SJSA1 (cell line): ENCODE measurements at regions not wholly inside any gene's neighbourhood (a gene's known extent, or its start where the extent isn't known, plus 50 kb on each side); places are given as distances from the start of the nearest gene placed in this dataset.

Experiments
- DNase-seq, 2 experiments: peaks; one replicate each; pipeline ENCODE4 v3.0.0-alpha.2; 2015 to 2020; ENCODE audit warnings: low spot score in 2 of 2, low read depth in 1 of 2
- H3K27ac ChIP-seq: fragments of 250-450 bp; sonication (Bioruptor Pico); 2 replicates; pipeline ENCODE4 v1.5.1; 2020; ENCODE audit warnings: mild to moderate bottlenecking, moderate library complexity
- H3K27me3 ChIP-seq: fragments of 250-450 bp; sonication (Bioruptor Pico); replicated peaks from 2 replicates; pipeline ENCODE4 v1.5.1; 2020; ENCODE audit warnings: mild to moderate bottlenecking, moderate library complexity
- H3K36me3 ChIP-seq: fragments of 250-450 bp; sonication (Bioruptor Pico); 2 replicates; pipeline ENCODE4 v1.5.1; 2020; ENCODE audit warnings: mild to moderate bottlenecking
- H3K4me1 ChIP-seq: fragments of 250-450 bp; sonication (Bioruptor Pico); replicated peaks from 2 replicates; pipeline ENCODE4 v1.6.1; 2021; ENCODE audit warnings: mild to moderate bottlenecking
- H3K4me3 ChIP-seq: fragments of 250-450 bp; sonication (Bioruptor Pico); 2 replicates; pipeline ENCODE4 v1.5.1; 2020; ENCODE audit warnings: mild to moderate bottlenecking
- H3K9me3 ChIP-seq: fragments of 250-450 bp; sonication (Bioruptor Pico); replicated peaks from 2 replicates; pipeline ENCODE4 v1.5.1; 2020; ENCODE audit warnings: mild to moderate bottlenecking

DNA sequence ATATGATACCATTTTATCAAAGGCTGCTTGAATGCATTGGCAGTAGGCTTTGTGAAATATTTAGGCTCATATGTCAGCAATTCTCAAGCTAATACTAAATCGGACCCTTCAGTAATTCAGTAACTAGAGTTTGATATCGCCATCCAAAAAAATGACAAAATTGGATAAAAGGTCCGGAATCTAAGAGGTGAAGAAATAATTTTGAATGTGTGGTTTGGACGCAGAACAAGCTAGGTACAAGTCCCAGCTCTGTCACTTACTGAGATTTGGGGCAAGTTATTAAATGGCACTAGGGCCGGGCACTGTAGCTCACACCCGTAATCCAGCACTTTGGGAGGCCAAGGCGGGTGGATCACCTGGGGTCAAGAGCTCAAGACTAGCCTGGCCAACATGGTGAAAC is 956.5 kb downstream of the CDH11 start:
- H3K27ac ChIP-seq: no peak overlapping the region
- H3K4me3 ChIP-seq: no peak overlapping the region
- H3K4me1 ChIP-seq: no peaks in the 10 kb centered on the region
- no peaks in the 10 kb centered on the region for H3K36me3 ChIP-seq
- no peak for DNase-seq
- H3K9me3 ChIP-seq: no peaks in the 10 kb centered on the region
- no peaks in the 10 kb centered on the region for H3K27me3 ChIP-seq

DNA sequence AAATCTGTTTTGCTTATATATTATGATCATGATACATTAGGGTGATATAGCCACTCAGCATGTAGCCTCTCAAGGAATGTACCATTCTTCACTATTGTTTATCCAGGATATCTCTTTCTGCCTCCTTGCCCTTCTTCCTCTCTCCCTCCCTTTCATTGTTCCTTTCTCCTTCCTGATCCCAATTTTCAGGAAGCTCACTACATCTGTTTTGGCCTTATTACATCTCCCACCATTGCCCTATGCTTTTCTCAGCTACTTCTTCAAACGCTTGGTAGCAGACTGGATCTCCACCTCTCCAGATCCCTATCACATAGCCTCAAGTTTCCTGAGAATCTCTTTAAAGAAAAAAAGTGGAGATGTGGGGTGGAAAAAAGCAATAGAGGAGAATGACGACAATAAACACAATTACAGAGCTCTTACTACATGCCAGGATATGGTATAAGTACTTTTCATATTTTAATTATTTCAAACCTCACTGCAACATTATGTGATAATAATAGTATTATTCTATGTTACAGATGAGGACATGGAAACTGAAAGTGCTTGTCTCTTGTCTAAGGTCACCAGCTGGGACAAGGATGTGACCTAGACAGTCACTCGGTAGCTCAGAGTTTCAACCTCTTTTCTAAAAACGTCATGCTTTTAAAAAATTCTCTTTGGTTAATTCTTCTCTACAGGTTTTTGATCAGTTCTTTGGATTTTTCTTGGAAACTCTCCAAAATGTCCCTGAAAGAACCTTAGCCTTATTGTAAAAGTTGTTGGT is 959.1 kb downstream of the CDH11 start:
- no peak for DNase-seq
- Histone ChIP-seq H3K4me1 (no peaks in the 10 kb centered on the region), H3K9me3 (no peaks in the 10 kb centered on the region), H3K36me3 (no peaks in the 10 kb centered on the region), H3K27ac (no peak overlapping the region), H3K27me3 (no peaks in the 10 kb centered on the region), H3K4me3 (no peak overlapping the region)

DNA sequence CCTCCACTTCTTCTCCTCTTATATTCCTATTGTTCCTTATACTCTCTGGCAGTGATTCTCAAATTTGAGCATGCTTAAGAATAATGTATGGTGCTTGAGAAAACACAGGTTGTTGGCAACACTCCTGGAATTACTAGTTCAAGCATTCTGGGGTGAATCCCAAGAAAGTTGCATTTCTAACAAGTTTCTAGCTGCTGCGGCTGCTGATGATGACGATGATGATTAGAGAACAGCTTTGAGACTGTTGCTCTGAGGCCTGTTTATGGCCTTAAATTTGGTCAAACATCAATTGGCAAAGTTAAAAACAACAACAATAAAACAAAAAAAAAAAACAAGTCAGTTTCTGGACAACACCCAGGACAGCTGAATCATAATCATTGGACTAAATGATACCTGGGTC is 961.9 kb downstream of the CDH11 start:
- Histone ChIP-seq H3K4me1 (no peaks in the 10 kb centered on the region), H3K4me3 (no peak overlapping the region), H3K9me3 (no peaks in the 10 kb centered on the region), H3K36me3 (no peaks in the 10 kb centered on the region), H3K27ac (no peak overlapping the region), H3K27me3 (no peaks in the 10 kb centered on the region)
- DNase-seq: no peak

DNA sequence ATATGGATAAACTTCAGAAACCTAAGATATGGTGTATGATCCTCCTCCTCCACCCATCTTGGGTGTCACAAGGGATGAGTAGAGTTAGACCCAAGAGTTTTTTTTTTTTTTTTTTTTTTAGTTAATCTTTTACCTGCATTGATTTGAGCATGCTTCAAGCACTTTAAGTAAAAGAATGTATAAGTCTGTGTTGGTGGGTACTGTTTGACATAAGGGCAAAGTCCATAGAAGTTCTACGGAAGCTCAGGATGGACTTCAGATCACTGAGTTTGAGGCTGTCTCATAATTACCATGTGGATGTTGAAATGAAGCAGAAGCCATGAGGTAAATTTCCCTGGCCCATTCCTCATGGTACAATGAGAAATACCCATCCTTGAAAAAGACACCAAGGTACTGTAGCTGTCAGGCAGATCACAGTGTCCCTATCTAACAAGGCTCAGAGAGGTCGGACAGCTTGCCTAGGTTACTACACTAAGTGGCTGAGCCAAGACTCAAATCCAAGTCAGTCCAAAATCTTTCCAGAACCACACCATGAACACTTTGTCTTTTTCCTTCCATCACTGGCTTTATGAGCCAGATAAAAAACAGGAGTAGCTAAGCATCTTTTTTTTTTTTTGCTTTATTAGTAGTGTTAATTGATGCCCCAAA is 962.8 kb downstream of the CDH11 start:
- no peaks in the 10 kb centered on the region for H3K36me3 ChIP-seq
- H3K4me3 ChIP-seq: no peak overlapping the region
- DNase-seq: no peak
- H3K9me3 ChIP-seq: no peaks in the 10 kb centered on the region
- no peaks in the 10 kb centered on the region for H3K4me1 ChIP-seq
- H3K27ac ChIP-seq: no peak overlapping the region
- 0 out of 2 replicates have a peak, but pooled peaks cover 3% of the 10 kb centered on the region for H3K27me3 ChIP-seq

DNA sequence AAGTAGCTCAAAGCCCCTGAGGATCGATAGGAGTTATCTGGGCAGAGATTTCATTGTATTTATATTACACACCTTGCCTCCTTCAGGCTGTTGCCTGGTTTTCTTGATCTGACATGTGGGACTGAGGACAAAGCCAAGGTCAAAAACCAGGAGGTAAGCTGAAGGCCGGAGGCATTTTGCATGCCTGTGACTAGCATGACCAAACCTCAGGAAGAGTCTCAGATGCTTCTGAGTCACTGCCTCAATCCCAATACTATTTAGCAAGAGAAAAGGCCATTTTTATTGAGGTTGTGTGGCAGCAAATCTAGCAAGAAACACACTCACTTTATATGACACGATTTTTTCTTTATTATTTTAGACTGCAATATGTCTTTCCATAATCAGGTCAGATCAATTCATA is 968.1 kb downstream of the CDH11 start:
- Histone ChIP-seq H3K36me3 (no peaks in the 10 kb centered on the region), H3K4me1 (no peaks in the 10 kb centered on the region), H3K4me3 (no peak overlapping the region), H3K9me3 (no peaks in the 10 kb centered on the region), H3K27me3 (0 out of 2 replicates have a peak, but pooled peaks cover 3% of the 10 kb centered on the region), H3K27ac (no peak overlapping the region)
- no peak for DNase-seq

DNA sequence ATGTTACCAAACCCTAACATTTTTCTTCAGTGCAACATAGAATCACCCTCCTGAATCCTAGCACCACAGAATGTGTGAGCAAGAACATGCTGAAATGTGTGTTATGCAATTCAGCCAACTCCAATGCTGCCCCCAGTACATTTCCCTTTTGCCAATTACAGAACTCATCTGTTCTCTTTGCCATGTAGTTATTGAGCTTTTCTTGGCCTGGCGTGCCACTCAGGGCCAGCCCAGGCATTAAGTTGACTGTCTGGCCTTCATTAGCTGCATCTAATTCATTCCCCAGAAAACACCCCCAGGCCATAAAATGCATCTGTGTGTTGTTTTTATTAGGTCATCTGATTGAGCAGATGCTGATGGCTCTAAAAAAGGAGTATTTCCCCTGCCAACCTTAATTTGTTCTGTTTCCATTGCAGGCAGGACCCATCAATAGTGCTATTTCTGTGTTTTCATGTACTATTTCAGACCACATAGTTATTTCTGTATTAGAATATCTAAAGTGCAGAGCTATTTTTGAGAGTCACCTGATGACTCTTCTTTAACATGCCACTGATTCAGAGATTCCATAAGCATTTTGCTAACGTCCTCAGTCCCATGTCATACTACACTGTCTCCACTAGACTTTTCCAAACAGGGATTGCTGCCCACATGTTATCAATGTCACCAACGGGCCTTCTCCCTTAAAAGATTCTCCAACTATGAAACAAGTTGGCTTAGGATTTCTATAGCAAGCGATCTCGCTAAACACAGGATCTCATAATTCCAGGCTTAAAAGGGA is 969.7 kb downstream of the CDH11 start:
- DNase-seq: no peak
- H3K27me3 ChIP-seq: 0 out of 2 replicates have a peak, but pooled peaks cover 3% of the 10 kb centered on the region
- H3K4me1 ChIP-seq: no peaks in the 10 kb centered on the region
- no peak overlapping the region for H3K27ac ChIP-seq
- no peak overlapping the region for H3K4me3 ChIP-seq
- no peaks in the 10 kb centered on the region for H3K9me3 ChIP-seq
- H3K36me3 ChIP-seq: no peaks in the 10 kb centered on the region

DNA sequence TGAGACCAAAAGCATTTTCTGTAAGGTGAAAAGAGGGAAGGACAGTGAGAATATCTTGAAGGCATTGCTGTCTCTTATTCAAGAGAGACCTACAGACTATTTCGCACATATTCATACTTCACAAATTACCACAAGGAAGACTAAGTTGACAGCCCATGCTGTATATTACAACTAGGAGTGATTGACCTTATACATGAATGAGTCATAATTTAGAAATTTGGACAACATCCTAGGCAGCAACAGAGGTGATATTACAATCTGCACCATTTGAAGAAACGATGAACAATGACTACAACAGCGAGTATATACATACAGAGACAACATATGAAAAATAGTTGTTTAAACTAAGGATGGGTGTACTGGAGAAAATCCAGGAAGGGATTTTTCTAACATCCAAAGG is 971.7 kb downstream of the CDH11 start:
- Histone ChIP-seq H3K27ac (no peak overlapping the region), H3K4me3 (no peak overlapping the region), H3K36me3 (no peaks in the 10 kb centered on the region), H3K27me3 (0 out of 2 replicates have a peak, but pooled peaks cover 3% of the 10 kb centered on the region), H3K4me1 (no peaks in the 10 kb centered on the region), H3K9me3 (no peaks in the 10 kb centered on the region)
- DNase-seq: no peak

DNA sequence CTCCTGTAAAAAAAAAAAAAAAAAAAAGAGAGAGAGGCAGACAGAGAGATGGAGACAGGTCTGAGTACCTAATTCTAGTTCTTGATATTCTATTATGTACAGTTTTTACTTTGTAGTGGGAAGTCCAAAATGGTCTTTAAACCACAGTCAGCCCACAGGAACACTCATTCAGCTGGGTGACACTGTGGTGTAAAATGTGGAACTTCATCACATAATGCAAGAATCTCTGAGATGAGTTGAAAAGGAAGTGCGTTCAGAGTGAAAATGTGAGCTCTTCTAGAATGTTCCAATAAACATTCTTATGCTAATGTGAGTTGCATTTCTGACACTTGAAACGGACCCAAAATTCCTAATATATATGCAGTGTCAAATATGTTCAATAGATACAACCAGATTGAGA is 972.1 kb downstream of the CDH11 start:
- Histone ChIP-seq H3K4me3 (no peak overlapping the region), H3K4me1 (no peaks in the 10 kb centered on the region), H3K27me3 (0 out of 2 replicates have a peak, but pooled peaks cover 3% of the 10 kb centered on the region), H3K9me3 (no peaks in the 10 kb centered on the region), H3K36me3 (no peaks in the 10 kb centered on the region), H3K27ac (no peak overlapping the region)
- no peak for DNase-seq

DNA sequence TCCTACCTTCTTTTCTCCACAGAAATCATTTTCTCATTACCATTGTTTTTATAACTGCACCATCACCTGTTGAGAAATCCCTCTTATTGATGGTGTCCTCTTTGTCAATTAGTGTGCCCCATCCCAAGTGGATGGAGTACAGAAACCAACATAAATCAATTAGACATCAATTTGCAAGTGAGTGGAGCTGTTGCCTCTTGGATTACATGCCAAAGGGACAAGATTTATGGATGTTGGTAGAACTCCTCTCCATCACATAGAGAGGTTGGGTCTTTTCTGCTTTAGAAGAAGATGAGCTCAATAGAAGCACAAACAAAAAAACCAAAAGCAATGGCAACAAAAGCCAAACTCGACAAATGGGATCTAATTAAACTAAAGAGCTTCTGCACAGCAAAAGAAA is 973.5 kb downstream of the CDH11 start:
- Histone ChIP-seq H3K4me1 (no peaks in the 10 kb centered on the region), H3K27ac (no peak overlapping the region), H3K9me3 (no peaks in the 10 kb centered on the region), H3K36me3 (no peaks in the 10 kb centered on the region), H3K4me3 (no peak overlapping the region), H3K27me3 (no peaks in the 10 kb centered on the region)
- DNase-seq: no peak

DNA sequence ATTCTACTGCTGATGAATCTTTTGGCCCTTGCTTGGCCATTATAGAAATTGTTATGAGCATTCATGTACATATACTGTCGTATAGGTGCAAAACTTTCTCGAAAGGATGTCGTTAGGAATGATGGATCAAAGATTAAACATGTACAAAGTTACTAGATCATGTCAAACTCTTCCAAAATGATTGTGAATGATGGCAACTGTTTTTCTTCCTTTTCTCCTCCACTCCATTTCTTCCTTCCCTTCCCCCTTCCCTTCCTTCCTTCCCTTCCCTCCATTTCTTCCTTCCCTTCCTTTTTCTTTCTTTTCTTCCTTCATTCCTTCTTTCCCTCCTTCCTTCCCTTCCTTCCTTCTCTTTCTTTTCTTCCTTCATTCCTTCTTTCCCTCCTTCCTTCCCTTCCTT is 973.9 kb downstream of the CDH11 start:
- H3K9me3 ChIP-seq: no peaks in the 10 kb centered on the region
- no peaks in the 10 kb centered on the region for H3K4me1 ChIP-seq
- H3K4me3 ChIP-seq: no peak overlapping the region
- H3K36me3 ChIP-seq: no peaks in the 10 kb centered on the region
- no peaks in the 10 kb centered on the region for H3K27me3 ChIP-seq
- no peak overlapping the region for H3K27ac ChIP-seq
- no peak for DNase-seq

DNA sequence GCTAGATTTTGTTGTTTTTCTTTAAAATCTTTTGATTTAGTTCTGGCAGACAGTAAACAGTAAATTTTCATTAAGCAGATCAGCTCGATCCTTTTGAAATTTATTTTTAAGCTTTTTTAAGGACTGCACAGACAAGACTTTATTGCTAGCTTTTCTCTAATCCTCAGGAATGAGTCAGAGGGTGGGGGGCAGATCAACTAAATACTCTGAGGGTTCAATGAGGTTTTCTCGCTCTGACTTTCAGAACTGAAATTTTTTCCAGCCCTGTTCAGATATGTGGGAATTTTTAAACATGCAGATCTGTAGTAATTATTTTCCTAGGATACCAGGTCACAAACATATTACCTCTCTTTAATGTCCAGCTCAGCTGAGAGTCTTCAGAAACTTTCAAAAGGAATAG is 977.2 kb downstream of the CDH11 start:
- H3K27me3 ChIP-seq: no peaks in the 10 kb centered on the region
- H3K9me3 ChIP-seq: no peaks in the 10 kb centered on the region
- no peak for DNase-seq

DNA sequence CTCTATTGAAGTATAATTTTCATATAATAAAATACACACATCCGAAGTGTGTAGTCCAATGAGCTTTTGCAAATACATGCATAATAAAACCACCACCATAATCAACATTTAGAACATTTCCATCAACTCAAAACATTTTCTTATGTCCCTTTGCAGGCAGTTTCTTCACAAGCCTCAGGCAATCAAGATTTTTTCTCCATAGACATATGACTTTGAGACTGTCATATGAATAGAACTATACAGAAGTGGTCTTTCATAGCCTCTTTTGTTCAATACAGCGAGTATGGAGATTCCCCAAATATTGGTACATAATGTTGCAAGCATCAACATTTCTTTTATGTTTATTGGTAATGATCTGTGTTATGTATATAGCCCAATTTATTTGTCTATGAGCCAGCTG is 983.2 kb downstream of the CDH11 start:
- Histone ChIP-seq H3K9me3 (no peaks in the 10 kb centered on the region), H3K4me3 (no peak overlapping the region), H3K27ac (no peak overlapping the region), H3K36me3 (no peaks in the 10 kb centered on the region), H3K27me3 (no peaks in the 10 kb centered on the region), H3K4me1 (no peaks in the 10 kb centered on the region)
- no peak for DNase-seq

More for the DNA sequence above, 977.2 kb downstream of the CDH11 start:
- Histone ChIP-seq H3K27ac (no peak overlapping the region), H3K36me3 (no peaks in the 10 kb centered on the region), H3K4me1 (no peaks in the 10 kb centered on the region), H3K4me3 (no peak overlapping the region)

DNA sequence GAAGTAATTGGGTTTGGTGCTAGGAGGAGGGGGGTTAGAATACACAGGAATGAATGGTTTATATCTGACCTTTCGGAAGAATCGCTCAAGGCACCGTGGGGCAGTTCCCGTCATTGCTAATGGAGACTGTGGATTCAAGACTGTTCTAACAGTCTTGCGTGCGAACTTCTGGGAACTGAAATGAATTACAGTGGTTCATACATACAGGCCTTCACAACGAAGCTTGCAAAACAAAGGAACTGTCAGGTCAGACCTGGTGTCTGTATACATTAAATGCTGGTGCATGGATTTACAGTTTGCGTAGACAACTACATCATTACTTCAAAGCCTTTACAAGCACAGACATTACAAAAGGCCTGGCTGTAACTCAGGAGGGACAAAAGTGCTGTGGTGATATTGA is 983.9 kb downstream of the CDH11 start:
- no peaks in the 10 kb centered on the region for H3K4me1 ChIP-seq
- H3K9me3 ChIP-seq: no peaks in the 10 kb centered on the region
- no peaks in the 10 kb centered on the region for H3K27me3 ChIP-seq
- DNase-seq: no peak
- no peaks in the 10 kb centered on the region for H3K36me3 ChIP-seq
- no peak overlapping the region for H3K4me3 ChIP-seq
- H3K27ac ChIP-seq: no peak overlapping the region

DNA sequence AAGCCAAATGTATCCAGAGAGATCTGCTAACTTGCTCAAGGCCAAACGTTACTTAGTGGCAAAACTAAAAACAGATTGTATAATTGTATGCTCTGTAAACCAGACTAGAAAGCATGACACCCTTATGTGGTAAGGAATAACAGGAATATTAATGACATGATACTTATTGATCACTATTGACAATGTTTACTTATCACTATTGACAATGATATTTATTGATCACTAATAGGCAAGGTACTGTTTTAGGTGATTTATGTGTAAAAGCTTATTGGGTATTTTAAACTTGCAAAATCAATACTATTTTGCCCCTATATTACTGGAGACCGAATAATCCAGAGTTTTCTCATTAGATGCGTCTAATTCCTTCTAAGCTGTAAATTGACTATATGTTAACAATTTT is 985.1 kb downstream of the CDH11 start:
- no peaks in the 10 kb centered on the region for H3K4me1 ChIP-seq
- no peak for DNase-seq
- H3K27me3 ChIP-seq: no peaks in the 10 kb centered on the region
- no peaks in the 10 kb centered on the region for H3K36me3 ChIP-seq
- no peak overlapping the region for H3K4me3 ChIP-seq
- no peak overlapping the region for H3K27ac ChIP-seq
- no peaks in the 10 kb centered on the region for H3K9me3 ChIP-seq
